GM19351 (cell line): ENCODE measurements at regions not wholly inside any gene's neighbourhood (a gene's known extent, or its start where the extent isn't known, plus 50 kb on each side); places are given as distances from the start of the nearest gene placed in this dataset.

Experiments
- ATAC-seq: cut with Tn5 transposase; IDR thresholded peaks from one replicate; pipeline ENCODE4 v1.9.1; 2021; ENCODE audit warnings: mild to moderate bottlenecking, moderate library complexity; ENCODE audit not compliant: unreplicated experiment

GRCh38 chr16:27712251-27712711, 162.3 kb downstream of the KATNIP start:
- no peak for ATAC-seq

- ATAC-seq = no peak
Observed at GRCh38 chr16:27717726-27718125, 167.8 kb downstream of the KATNIP start.

DNA sequence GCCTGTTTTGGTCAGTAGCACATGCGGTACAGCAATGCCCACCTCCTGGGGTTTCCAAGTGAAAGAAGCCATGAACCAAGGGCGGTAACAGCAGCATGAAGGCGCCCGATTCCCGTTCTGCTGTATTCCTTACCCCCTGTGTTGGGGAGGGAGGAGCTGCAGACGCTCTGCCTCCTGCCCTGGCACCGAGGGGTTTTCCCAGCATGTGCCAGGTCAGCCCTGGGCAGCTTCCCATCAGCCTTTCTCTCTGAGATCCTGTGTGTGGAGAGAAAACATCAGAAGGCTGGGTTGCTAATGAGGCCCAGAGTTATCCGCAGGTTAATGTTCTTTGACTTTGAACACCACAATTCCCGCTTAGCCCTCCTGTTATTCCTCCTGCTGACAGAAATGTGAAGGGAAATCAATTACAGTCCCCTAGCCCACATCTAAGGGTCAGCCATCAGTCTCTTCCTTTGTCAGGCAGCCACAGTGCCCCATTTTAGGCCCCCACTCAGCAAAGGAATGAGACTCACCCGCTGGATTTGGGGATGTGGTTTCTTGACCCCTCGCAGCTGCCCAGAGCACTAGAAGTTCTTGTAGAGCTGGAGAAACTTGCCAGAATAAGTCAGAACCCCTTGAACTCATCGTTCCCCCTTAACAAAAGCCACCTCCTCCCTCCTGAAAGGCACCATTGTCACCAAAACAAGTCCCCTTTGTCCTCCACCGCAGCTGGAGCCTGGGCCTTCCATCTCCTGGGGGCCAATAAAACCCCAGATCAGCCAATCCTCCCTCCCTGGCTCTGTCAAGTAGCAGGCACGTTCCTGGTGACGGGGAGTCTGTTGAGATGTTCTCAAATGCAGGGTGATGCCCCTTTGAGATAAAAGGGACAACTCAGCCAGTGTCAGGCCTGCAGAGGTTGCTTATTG, 168.5 kb downstream of the KATNIP start:
- no peak for ATAC-seq

DNA sequence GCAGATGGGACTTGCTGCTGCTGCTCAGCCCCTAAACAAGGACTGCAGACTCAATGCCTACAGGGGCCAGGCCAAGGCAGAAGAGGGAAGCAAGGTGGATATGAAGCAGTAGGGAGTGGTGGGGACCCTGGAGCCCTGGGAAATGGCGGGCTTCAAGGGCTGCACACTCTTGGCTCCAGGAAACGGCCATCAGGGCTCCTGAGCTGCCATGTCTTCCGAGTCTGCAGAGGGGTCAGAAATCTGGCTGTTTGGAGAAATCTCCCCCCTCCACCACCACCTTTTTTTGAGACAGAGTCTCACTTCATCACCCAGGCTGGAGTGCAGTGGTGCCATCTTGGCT, 169.1 kb downstream of the KATNIP start:
- no peak for ATAC-seq

- ATAC-seq = no peak
Observed at GRCh38 chr16:27720731-27721530, 171.0 kb downstream of the KATNIP start.

DNA sequence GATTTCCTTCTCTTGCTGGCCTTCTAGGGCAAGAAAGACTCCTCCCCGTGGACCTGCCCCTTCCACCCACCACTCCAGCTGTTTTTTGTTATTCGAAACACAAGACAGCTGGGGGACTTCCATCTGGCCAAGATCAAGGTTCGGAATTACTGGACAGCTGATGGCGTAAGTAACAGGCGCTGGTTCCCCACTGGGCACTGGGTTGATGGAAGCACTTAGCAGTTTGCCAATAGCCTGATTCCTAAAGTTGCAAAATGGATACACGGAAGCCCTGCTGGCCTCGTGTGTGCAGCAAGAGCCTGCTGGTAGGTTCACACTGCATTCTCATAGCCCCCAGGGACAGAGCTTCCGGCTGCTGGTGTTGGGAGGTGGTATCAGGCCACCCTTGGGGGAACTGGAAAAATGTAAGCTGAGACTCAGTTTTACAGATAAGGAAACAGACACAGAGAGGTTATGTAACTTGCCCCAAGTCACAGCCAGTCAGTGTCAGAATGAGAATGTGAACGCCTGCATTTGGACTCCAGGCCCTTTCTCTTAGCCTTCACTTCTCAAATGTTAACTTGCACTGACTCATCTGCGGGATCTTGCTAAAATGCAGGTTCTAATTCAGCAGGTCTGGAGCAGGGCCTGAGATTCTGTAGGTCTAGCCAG, 171.7 kb downstream of the KATNIP start:
- no peak for ATAC-seq

GRCh38 chr16:27722207-27722606, 172.3 kb downstream of the KATNIP start:
- ATAC-seq = no peak

DNA sequence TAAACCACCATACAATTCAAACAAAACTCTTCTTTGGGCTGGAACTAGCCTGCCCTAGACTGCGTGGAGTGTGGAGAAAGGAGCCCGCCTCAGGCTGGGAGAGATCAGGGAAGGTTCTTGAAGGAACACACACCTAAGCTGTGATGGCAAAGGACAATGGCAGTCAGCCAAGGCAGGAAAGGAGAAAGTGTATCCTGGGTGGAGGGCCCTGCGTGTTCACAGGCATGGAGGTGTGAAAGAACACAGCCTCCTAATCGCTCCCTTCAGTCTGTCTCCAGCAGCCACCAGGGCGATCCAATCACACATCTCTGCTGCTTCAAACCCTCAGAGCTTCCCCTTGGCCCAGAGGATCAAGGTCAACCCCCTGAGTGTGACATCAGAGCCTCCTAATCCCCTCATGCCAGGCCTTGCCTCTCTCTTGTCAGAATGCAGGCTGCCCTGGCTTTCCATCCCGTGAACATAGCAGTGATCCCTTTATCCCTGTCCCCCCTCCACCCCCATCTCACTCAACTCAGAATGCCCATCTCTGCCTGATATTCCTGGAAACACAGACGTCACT, 173.0 kb downstream of the KATNIP start:
- ATAC-seq = no peak

- ATAC-seq = no peak
Observed at GRCh38 chr16:27723711-27724481, 174.0 kb downstream of the KATNIP start.

DNA sequence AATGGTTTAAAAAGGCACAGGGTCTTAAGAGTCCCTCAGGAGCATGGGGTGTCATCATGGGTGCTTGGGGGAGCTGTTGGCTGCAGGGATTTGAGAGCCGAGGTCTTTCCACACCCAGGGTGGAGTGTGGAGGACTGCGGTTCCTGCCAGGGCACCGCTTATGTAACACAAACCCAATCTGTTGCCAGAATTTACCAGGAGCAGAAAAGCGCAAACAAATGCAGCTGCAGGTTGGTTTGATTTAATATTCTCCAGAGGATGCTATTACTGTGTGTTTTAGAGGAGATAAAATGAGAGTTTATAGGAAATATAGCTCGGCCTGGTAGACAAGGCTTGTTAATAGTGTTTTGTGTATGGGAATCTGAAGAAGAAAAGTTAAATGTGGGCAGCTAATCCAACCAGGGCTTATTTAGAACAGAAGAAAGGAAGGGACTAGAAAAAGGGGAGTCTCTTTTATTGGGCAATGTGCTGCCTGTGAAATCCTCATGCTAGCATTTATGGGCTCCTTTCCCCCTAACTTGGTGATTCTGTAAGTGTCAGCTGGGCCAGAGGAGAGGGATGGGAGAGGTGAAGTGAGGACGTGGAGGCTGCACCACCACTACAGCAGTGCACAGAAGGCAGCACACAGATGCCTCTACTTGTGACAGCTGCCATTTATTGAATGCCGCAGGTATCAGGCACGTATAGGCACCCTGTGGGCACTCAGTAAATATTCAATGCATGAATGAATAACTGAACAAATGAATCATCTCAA, 174.7 kb downstream of the KATNIP start:
- no peak for ATAC-seq

GRCh38 chr16:27725236-27726000, 175.5 kb downstream of the KATNIP start:
- ATAC-seq = no peak

DNA sequence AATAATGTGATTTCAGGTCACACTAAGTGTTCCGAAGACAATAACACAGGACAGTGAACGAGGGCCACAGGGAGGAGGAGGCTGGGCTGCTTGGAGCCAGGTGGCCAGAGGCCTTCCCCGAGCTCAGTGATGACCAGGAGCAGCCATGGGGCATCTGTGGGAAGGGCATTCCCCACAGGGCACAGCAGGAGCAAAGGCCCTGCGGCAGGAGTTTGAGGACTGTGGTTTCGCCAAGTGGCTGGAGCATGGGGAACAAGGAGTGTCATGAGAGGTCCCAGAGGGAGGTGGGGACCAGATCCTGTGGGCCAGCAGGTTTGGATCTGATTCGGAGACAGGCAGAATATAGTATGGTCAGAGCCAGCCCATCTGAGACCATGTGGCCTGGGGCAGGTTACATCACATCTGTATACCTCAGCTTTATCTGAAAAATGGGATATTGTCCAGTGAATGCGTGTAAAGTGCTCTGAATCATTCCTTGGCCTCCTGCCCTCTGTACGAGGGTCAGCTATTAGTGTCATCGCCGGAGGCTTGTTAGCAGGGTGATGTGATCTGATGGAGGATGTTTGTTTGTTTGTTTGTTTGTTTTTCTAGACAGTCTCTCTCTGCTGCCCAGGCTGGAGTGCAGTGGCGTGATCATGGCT, 176.8 kb downstream of the KATNIP start:
- ATAC-seq = no peak

DNA sequence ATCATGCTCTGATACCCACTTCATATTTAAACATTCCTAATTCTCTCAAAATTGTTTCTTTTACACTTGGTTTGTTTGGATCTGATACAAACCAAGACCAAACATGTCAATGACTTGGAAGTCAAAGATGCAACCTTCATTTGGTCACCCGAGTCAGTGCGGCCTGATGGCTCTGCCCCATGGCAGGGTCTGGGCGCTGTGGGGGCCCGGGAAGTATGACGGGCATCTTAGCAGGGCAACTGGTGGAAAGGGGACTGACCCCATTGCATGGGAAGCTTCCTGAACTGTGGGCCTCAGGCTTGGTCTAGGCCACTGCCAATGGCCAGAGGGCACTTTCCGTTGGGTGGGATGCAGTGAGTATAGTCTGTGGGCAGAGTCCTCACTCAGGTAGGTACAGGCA, 178.0 kb downstream of the KATNIP start:
- no peak for ATAC-seq

DNA sequence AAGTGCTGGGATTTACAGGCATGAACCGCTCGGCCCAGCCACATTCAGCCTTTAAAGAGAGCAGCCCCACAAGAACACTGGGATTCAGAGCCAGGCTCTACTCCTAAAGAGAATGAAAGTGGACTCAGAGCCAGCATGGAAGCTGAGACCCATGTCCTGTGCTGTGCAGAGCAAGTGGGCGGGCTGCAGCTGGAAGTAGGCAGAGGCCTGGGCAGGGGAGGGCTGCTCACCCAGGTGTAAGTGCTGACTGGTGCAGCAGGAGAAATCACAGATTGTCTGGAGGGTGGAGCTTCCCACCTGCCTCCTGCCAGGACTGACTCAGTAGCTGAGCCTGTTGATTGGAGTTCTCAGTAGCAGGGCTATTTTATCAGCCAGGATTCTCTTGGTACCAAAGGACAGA, 178.7 kb downstream of the KATNIP start:
- ATAC-seq = no peak

- no peak for ATAC-seq
Observed at GRCh38 chr16:27729516-27730304, 179.8 kb downstream of the KATNIP start.

DNA sequence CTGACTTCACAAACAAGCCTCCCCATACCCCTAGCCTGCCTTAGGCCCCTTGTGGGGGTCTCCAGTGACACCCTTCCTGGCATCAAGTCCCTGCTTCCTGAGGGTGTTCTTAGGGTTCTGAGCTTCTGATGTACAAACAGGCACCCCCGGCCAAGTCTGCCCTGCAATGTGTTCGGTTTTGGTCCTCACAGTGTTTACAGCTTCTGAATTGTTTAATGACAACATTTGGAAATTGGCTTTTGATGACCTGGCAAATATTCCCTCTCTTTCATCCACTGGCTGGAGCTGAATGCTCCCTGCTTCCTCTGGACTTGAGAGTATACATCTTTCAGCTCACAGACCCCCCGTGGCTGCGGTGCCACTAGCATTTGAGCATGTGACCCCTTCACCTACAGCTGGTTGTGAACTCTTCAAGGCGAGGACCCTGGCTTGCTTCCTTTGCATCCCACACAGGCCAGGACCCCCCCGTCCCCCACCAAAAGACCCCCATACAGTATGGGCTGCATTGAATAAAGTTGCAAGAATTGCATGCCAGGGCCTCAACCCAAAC, 180.8 kb downstream of the KATNIP start:
- ATAC-seq = no peak

DNA sequence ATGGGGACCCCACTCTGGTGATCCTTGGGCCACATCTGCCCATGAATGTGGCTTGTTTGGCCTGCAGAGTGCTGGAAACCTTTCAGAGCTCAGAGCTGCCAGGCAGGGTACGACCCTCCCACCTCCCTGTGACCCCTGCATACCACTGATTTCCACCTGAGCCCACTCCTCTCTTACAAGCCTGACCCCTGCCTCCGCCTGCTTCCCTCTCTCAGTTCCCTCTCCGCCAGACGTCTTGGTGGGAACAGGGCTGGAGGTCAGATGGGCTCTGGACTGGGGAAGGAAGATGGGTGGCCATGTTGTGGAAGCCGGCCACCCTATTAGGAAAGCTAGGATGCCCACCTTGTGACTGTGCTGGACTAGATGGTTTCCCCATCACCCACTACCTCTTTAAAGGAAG, 185.1 kb downstream of the KATNIP start:
- no peak for ATAC-seq
